Activated CD4-positive, alpha-beta memory T cell treated with anti-CD3 and anti-CD28 coated beads, Interleukin-2, amount 10 ng/mL, durations not matched to agents 7 days and 5 days (primary cell): ENCODE measurements at regions not wholly inside any gene's neighbourhood (a gene's known extent, or its start where the extent isn't known, plus 50 kb on each side); places are given as distances from the start of the nearest gene placed in this dataset.

ENCODE experiments used
- CTCF ChIA-PET: fragments of 350-600 bp; sonication (Branson Sonifier 250); formaldehyde crosslinking; loops from one replicate; lab custom pipeline; 2021; ENCODE audit warnings: antibody characterized with exemption, inconsistent platforms; lab: Charles Lee
- POLR2A ChIA-PET: fragments of 350-600 bp; sonication (Branson Sonifier 250); formaldehyde crosslinking; loops from one replicate; lab custom pipeline; 2021; ENCODE audit warnings: antibody characterized with exemption; lab: Charles Lee
- DNase-seq: peaks from one replicate; pipeline ENCODE4 v3.0.0-alpha.2; 2020
- H3K27ac Mint-ChIP-seq: one replicate; pipeline ENCODE4 v1.8.0; 2021; ENCODE audit warnings: mild to moderate bottlenecking, mixed read lengths
- H3K27me3 Mint-ChIP-seq: one replicate; pipeline ENCODE4 v1.8.0; 2021; ENCODE audit warnings: mixed read lengths
- H3K36me3 Mint-ChIP-seq: one replicate; pipeline ENCODE4 v1.8.0; 2021; ENCODE audit warnings: low read depth, mixed read lengths
- H3K4me1 Mint-ChIP-seq: one replicate; pipeline ENCODE4 v1.8.0; 2021; ENCODE audit warnings: mixed read lengths
- H3K4me3 Mint-ChIP-seq: one replicate; pipeline ENCODE4 v1.8.0; 2021; ENCODE audit warnings: mild to moderate bottlenecking, mixed read lengths
- H3K9me3 Mint-ChIP-seq: one replicate; pipeline ENCODE4 v1.8.0; 2021; ENCODE audit warnings: mixed read lengths

DNA sequence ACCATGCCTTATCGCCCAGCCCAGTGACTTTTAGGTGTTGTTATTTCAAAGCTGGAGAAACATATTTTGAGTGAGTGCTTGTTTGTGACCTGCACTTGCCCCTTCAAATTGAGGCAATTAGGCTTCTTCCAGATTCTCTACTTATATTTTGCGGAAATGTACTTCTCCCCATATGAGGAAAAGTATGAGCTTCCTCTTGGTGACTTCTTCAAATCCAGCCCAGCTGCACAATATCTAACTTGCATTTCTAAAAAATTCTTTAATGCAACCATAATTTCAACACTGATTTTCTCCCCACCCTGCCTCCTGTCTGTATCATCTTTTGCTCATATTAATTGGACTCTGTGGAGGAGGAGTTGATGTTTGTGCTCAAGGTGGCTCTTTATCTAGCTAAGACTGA is 391.2 kb upstream of the POU3F3 start:
- H3K4me1 Mint-ChIP-seq, result no peaks in the 10 kb centered on the region
- H3K4me3 Mint-ChIP-seq, result no peak overlapping the region

GRCh38 chr2:104465981-104466380 is 387.9 kb upstream of the POU3F3 start:
- Mint-ChIP-seq H3K36me3 (no peaks in the 10 kb centered on the region), H3K4me1 (no peaks in the 10 kb centered on the region), H3K4me3 (no peak overlapping the region), H3K9me3 (no peaks in the 10 kb centered on the region), H3K27ac (no peak overlapping the region), H3K27me3 (no peaks in the 10 kb centered on the region)
- ChIA-PET POLR2A (no interaction called here), CTCF (no interaction called here)
- DNase-seq, result no peak

More for the DNA sequence above, 391.2 kb upstream of the POU3F3 start:
- DNase-seq, result no peak
- Mint-ChIP-seq H3K36me3 (no peaks in the 10 kb centered on the region), H3K27me3 (no peaks in the 10 kb centered on the region), H3K27ac (no peak overlapping the region), H3K9me3 (no peaks in the 10 kb centered on the region)
- CTCF ChIA-PET, result no interaction called here
- POLR2A ChIA-PET, result no interaction called here

- no peaks in the 10 kb centered on the region for H3K4me1 Mint-ChIP-seq
- CTCF ChIA-PET, result no interaction called here
- no peak for DNase-seq
These were observed 385.1 kb upstream of the POU3F3 start for GRCh38 chr2:104468846-104469245.

DNA sequence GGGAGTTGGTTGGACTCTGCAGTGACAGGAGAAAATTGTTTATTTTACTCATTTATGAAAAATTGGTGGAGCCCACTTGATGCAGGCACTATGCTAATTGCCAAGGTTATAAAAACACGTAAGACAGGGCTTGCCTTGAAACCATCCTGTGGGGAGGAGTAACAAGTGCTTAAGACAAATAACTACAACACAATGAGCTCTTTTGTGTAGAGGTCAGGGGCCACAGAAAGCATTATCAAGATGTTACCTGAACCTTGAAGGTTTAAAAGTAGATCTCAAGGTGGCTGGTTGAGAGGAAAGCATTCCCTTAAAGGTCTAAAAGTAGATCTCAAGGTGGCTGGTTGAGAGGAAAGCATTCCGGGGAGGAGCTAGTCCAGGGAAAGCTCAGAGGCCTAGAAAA is 381.8 kb upstream of the POU3F3 start:
- DNase-seq, result no peak
- H3K27ac Mint-ChIP-seq, result no peak overlapping the region
- no peak overlapping the region for H3K4me3 Mint-ChIP-seq
- H3K4me1 Mint-ChIP-seq, result no peaks in the 10 kb centered on the region
- H3K27me3 Mint-ChIP-seq, result no peaks in the 10 kb centered on the region
- POLR2A ChIA-PET, result no interaction called here
- no peaks in the 10 kb centered on the region for H3K36me3 Mint-ChIP-seq
- CTCF ChIA-PET, result no interaction called here
- H3K9me3 Mint-ChIP-seq, result no peaks in the 10 kb centered on the region

More at GRCh38 chr2:104468846-104469245, 385.1 kb upstream of the POU3F3 start:
- Mint-ChIP-seq H3K27ac (no peak overlapping the region), H3K9me3 (no peaks in the 10 kb centered on the region), H3K4me3 (no peak overlapping the region), H3K36me3 (no peaks in the 10 kb centered on the region), H3K27me3 (no peaks in the 10 kb centered on the region)
- POLR2A ChIA-PET, result no interaction called here

- Mint-ChIP-seq H3K27ac (no peak overlapping the region), H3K4me3 (no peak overlapping the region), H3K36me3 (no peaks in the 10 kb centered on the region), H3K4me1 (no peaks in the 10 kb centered on the region), H3K9me3 (no peaks in the 10 kb centered on the region), H3K27me3 (no peaks in the 10 kb centered on the region)
- no peak for DNase-seq
- POLR2A ChIA-PET, result no interaction called here
- CTCF ChIA-PET, result no interaction called here
These were observed 380.4 kb upstream of the POU3F3 start for GRCh38 chr2:104473546-104473945.

- ChIA-PET CTCF (no interaction called here), POLR2A (no interaction called here)
- Mint-ChIP-seq H3K9me3 (no peaks in the 10 kb centered on the region), H3K36me3 (no peaks in the 10 kb centered on the region), H3K27ac (no peak overlapping the region), H3K27me3 (no peaks in the 10 kb centered on the region), H3K4me1 (no peaks in the 10 kb centered on the region), H3K4me3 (no peak overlapping the region)
- no peak for DNase-seq
These were observed 379.2 kb upstream of the POU3F3 start for GRCh38 chr2:104474716-104475115.

DNA sequence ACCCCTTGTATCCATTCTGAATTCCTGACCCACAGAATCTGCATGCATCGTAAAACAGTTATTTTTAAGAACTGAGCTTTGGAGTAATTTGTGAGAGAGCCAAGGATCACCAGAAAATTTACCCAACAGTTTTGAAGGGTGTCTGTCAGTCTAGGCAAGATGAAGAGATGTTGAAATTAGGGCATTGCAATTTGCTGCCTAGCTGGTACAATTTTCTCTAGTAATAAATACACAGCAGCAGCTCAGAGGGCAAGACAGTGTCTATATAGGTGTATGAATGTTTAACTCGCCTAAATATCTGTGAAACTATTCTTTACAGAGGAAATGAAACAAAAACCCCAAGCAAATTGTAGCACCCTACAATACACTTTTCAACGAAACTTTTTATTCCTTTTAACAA is 377.8 kb upstream of the POU3F3 start:
- Mint-ChIP-seq H3K36me3 (no peaks in the 10 kb centered on the region), H3K27ac (no peak overlapping the region), H3K9me3 (no peaks in the 10 kb centered on the region), H3K4me1 (no peaks in the 10 kb centered on the region), H3K4me3 (no peak overlapping the region), H3K27me3 (no peaks in the 10 kb centered on the region)
- DNase-seq, result no peak
- ChIA-PET POLR2A (no interaction called here), CTCF (no interaction called here)

DNA sequence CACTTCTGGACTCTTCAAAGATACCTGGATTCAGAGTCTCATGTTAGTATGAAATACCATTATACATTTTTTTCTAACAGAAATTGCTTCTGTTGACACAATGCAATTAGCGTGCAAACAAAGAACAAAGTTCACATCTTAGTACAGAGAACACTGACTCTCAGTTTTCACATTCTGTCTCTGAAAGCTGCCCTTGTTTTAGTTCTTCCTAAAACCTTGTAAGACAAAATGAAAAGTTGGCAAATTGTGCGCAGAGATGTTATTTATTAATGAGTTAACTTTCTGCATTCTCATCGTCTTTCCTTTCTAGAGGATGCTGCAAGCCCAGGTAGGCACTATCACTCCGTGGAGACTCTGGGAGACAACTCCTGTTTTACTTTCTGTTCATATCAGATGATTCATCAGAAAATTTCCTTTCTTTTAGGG is 377.3 kb upstream of the POU3F3 start:
- H3K4me1 Mint-ChIP-seq, result no peaks in the 10 kb centered on the region
- no peaks in the 10 kb centered on the region for H3K36me3 Mint-ChIP-seq
- H3K9me3 Mint-ChIP-seq, result no peaks in the 10 kb centered on the region
- CTCF ChIA-PET, result no interaction called here
- DNase-seq, result no peak
- POLR2A ChIA-PET, result no interaction called here
- no peak overlapping the region for H3K4me3 Mint-ChIP-seq
- no peak overlapping the region for H3K27ac Mint-ChIP-seq
- no peaks in the 10 kb centered on the region for H3K27me3 Mint-ChIP-seq

DNA sequence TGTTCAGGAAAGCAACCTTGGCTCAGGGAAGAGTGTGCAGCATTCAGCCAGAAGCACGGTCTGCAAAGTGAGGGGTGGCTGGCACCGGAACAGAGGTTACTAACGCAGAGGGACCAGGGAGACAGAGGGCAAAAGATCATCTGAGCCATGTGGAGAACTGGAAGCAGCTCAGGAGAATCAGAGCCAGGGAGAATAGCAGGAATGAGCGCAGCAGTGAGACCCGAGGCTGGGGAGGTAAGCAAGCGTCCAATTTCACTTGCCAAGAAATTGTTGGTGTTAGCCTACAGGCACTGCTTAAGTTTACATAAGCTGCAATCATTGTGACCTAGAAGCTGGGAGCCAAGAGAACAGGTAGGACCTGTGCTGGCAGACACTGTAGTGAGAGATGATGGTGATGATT is 372.6 kb upstream of the POU3F3 start:
- no peak overlapping the region for H3K27ac Mint-ChIP-seq
- H3K36me3 Mint-ChIP-seq, result no peaks in the 10 kb centered on the region
- no peak for DNase-seq
- ChIA-PET POLR2A (no interaction called here), CTCF (no interaction called here)
- no peak overlapping the region for H3K4me3 Mint-ChIP-seq
- no peaks in the 10 kb centered on the region for H3K4me1 Mint-ChIP-seq
- peaks cover 3% of the 10 kb centered on the region for H3K9me3 Mint-ChIP-seq
- H3K27me3 Mint-ChIP-seq, result no peaks in the 10 kb centered on the region

GRCh38 chr2:104487366-104487765 is 366.5 kb upstream of the POU3F3 start:
- H3K27me3 Mint-ChIP-seq, result no peaks in the 10 kb centered on the region
- no peaks in the 10 kb centered on the region for H3K36me3 Mint-ChIP-seq
- no peak for DNase-seq
- H3K4me3 Mint-ChIP-seq, result no peak overlapping the region
- H3K27ac Mint-ChIP-seq, result no peak overlapping the region
- H3K4me1 Mint-ChIP-seq, result no peaks in the 10 kb centered on the region
- H3K9me3 Mint-ChIP-seq, result peaks cover 3% of the 10 kb centered on the region
- ChIA-PET CTCF (no interaction called here), POLR2A (no interaction called here)

- DNase-seq, result no peak
- ChIA-PET POLR2A (no interaction called here), CTCF (no interaction called here)
- H3K27ac Mint-ChIP-seq, result no peak overlapping the region
- no peaks in the 10 kb centered on the region for H3K9me3 Mint-ChIP-seq
- no peaks in the 10 kb centered on the region for H3K36me3 Mint-ChIP-seq
- no peak overlapping the region for H3K4me3 Mint-ChIP-seq
- no peaks in the 10 kb centered on the region for H3K27me3 Mint-ChIP-seq
- no peaks in the 10 kb centered on the region for H3K4me1 Mint-ChIP-seq
These were observed 360.2 kb upstream of the POU3F3 start for GRCh38 chr2:104493698-104494097.

DNA sequence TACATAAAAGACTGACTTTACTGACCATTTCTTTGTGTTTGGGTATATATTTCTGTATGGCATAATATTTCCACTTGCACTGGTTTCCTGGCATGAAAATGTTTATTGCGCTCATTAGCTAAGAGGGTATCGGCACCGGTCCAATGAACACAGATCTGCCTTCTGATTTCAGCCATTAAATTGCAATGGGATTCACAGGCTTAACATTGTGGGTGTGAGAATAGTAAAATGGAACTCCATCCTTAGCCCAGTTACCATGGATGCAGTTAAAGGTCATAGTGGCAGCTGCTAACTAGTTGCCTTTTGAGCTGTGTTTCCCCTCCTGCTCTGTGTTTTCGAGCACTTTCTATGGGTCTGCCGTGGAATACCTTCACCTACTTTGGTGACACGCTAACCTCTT is 352.6 kb upstream of the POU3F3 start:
- CTCF ChIA-PET, result no interaction called here
- no peak overlapping the region for H3K4me3 Mint-ChIP-seq
- DNase-seq, result no peak
- POLR2A ChIA-PET, result no interaction called here
- peaks cover 2% of the 10 kb centered on the region for H3K9me3 Mint-ChIP-seq
- no peak overlapping the region for H3K27ac Mint-ChIP-seq
- no peaks in the 10 kb centered on the region for H3K36me3 Mint-ChIP-seq
- no peaks in the 10 kb centered on the region for H3K27me3 Mint-ChIP-seq
- no peaks in the 10 kb centered on the region for H3K4me1 Mint-ChIP-seq

- H3K4me1 Mint-ChIP-seq, result no peaks in the 10 kb centered on the region
- ChIA-PET CTCF (no interaction called here), POLR2A (no interaction called here)
- DNase-seq, result no peak
- no peaks in the 10 kb centered on the region for H3K36me3 Mint-ChIP-seq
- no peak overlapping the region for H3K4me3 Mint-ChIP-seq
- no peaks in the 10 kb centered on the region for H3K27me3 Mint-ChIP-seq
- no peak overlapping the region for H3K27ac Mint-ChIP-seq
- peaks cover 2% of the 10 kb centered on the region for H3K9me3 Mint-ChIP-seq
These were observed 352.0 kb upstream of the POU3F3 start for GRCh38 chr2:104501929-104502328.

- no peaks in the 10 kb centered on the region for H3K36me3 Mint-ChIP-seq
- H3K27me3 Mint-ChIP-seq, result no peaks in the 10 kb centered on the region
- no peaks in the 10 kb centered on the region for H3K4me1 Mint-ChIP-seq
- no peak overlapping the region for H3K27ac Mint-ChIP-seq
- ChIA-PET POLR2A (no interaction called here), CTCF (no interaction called here)
- no peak overlapping the region for H3K4me3 Mint-ChIP-seq
- H3K9me3 Mint-ChIP-seq, result peaks cover 2% of the 10 kb centered on the region
- no peak for DNase-seq
These were observed 351.0 kb upstream of the POU3F3 start for GRCh38 chr2:104502901-104503300.
